ENCODE measurements at regions not wholly inside any gene's neighbourhood (a gene's known extent, or its start where the extent isn't known, plus 50 kb on each side); places are given as distances from the start of the nearest gene placed in this dataset.

DNA sequence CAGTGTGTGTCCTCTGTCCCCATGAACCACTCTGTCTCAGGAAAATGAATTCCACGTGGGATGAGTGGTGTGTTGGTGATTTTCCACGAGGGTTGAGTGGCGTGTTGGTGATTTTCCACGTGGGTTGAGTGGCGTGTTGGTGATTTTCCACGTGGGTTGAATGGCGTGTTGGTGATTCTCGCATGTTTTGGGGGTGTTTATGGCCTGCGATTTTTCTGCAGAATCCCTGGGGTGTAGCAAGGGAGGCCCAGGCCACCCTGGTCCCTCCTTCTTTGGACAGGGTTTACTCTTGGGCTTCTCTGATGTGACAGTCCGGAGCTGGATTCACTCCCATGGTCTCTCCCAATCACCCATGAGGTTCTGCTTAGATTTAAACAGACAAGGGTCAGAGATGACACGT is 90.6 kb upstream of the FRMD1 start:
- TF ChIP-seq, protein P1, sequence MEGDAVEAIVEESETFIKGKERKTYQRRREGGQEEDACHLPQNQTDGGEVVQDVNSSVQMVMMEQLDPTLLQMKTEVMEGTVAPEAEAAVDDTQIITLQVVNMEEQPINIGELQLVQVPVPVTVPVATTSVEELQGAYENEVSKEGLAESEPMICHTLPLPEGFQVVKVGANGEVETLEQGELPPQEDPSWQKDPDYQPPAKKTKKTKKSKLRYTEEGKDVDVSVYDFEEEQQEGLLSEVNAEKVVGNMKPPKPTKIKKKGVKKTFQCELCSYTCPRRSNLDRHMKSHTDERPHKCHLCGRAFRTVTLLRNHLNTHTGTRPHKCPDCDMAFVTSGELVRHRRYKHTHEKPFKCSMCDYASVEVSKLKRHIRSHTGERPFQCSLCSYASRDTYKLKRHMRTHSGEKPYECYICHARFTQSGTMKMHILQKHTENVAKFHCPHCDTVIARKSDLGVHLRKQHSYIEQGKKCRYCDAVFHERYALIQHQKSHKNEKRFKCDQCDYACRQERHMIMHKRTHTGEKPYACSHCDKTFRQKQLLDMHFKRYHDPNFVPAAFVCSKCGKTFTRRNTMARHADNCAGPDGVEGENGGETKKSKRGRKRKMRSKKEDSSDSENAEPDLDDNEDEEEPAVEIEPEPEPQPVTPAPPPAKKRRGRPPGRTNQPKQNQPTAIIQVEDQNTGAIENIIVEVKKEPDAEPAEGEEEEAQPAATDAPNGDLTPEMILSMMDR (IDR thresholded peaks at IDR 0.05; ENCODE audit: poor library complexity): no peak
- no peak for TF ChIP-seq EZH2 (IDR thresholded peaks at IDR 0.05; ENCODE audit: borderline replicate concordance)
- TF ChIP-seq EZH2phosphoT487 (IDR thresholded peaks at IDR 0.05; ENCODE audit: low read depth, severe bottlenecking, unreplicated experiment): no peak

Measured in hepatocyte (in vitro differentiated cells).